Upper lobe of left lung (tissue), 6 donors: ENCODE measurements at regions not wholly inside any gene's neighbourhood (a gene's known extent, or its start where the extent isn't known, plus 50 kb on each side); places are given as distances from the start of the nearest gene placed in this dataset.
A peak's percentile ranks its signal among the peaks of the same experiment; 100 is the strongest.

Source experiments
- ATAC-seq, 2 donors: fragments of 200-7000 bp; cut with Tn5 transposase; one replicate each; pipeline ENCODE4 v1.9.1; 2022; ENCODE audit warnings: mild to moderate bottlenecking in 2 of 2, moderate library complexity in 2 of 2; ENCODE audit not compliant: low FRiP score in 2 of 2
- DNase-seq, 2 donors: peaks; one replicate each; pipeline ENCODE4 v3.0.0-alpha.2; 2019 to 2020
- H3K27ac ChIP-seq, 4 donors: fragments of 200-600 bp; sonication (generic); one replicate each; pipeline ENCODE4 v1.5.1; 2016 to 2019
- H3K27me3 ChIP-seq, 4 donors: fragments of 200-600 bp; sonication (generic); one replicate each; pipeline ENCODE4 v1.5.1; 2017 to 2019
- H3K36me3 ChIP-seq, 4 donors: fragments of 200-600 bp; sonication (generic); one replicate each; pipeline ENCODE4 v1.5.1; 2016 to 2019
- H3K4me1 ChIP-seq, 4 donors: fragments of 200-600 bp; sonication (generic); one replicate each; pipeline ENCODE4 v1.5.1; 2018 to 2019
- H3K4me3 ChIP-seq, 4 donors: fragments of 200-600 bp; sonication (generic); one replicate each; pipeline ENCODE4 v1.5.1; 2017 to 2019; ENCODE audit warnings: mild to moderate bottlenecking in 2 of 4, moderate library complexity in 1 of 4
- H3K9me3 ChIP-seq, 4 donors: fragments of 200-600 bp; sonication (generic); one replicate each; pipeline ENCODE4 v1.5.1; 2018 to 2019
- EP300 ChIP-seq, 4 donors: sonication (generic); formaldehyde crosslinking; IDR thresholded peaks; one replicate each; pipeline ENCODE4 v1.5.1; 2017; ENCODE audit warnings: antibody characterized with exemption in 4 of 4, control low read depth in 2 of 4
- POLR2A ChIP-seq, 4 donors: fragments of 450-650 bp; IDR thresholded peaks; one replicate each; pipeline ENCODE4 v1.5.1; 2016 to 2017; ENCODE audit warnings: antibody characterized with exemption in 4 of 4, mild to moderate bottlenecking in 2 of 4
- POLR2AphosphoS5 ChIP-seq, 2 donors: sonication (generic); formaldehyde crosslinking; IDR thresholded peaks; one replicate each; pipeline ENCODE4 v1.5.1; 2017; ENCODE audit warnings: antibody characterized with exemption in 2 of 2
- WGBS, 2 donors: methylation state at CpG; one replicate each; pipeline ENCODE4 v1.1.5; 2017 to 2018; 5-methylcytosine and 5-hydroxymethylcytosine counted together
- TF ChIP-seq, protein P1 (sequence below), 6 experiments: fragments of 450-650 bp in 4 of 6; fragments of 200-600 bp in 2 of 6; sonication (generic) in 2 of 6; IDR thresholded peaks; one replicate each; pipeline ENCODE4 v1.5.1; 2016 to 2019; ENCODE audit warnings: antibody characterized with exemption in 6 of 6
- donor health status: DM: no; HTN: no; CAD: no; lungs with moderate emphysema.
- donor health status: DM: no; HTN: yes; CAD: no; lungs with severe emphysema.

DNA sequence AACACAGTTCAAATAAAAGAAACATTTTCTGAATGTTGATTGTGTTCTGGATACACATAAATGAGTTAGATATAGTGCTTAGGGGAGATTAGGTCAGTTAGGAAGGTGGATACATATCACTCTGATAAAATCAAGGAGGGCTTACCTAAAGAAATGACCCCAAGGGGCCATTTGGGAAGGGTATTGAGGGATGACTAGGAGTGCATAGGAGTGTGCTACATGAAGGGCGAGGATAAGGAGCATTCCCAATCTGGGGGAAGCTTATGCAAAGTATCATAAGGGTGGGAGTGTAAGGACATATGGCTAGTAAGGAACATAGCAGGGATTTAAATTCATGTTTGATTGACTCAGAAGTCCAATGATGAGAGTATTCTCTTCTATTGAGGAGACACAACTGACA lies 183.6 kb downstream of the NSG2 start:
- H3K4me1 ChIP-seq, result peaks cover 0 to 5% (median 0%) of the 10 kb centered on the region in 4 donors
- H3K9me3 ChIP-seq, result no peaks in the 10 kb centered on the region
- WGBS, 2 donors, result 39 to 96% methylated on average over 1 of the region's 1 CpG
- no peak overlapping the region for H3K4me3 ChIP-seq
- H3K36me3 ChIP-seq, result no peaks in the 10 kb centered on the region
- DNase-seq, result no peak
- H3K27ac ChIP-seq, result no peak overlapping the region
- H3K27me3 ChIP-seq, result no peaks in the 10 kb centered on the region
- TF ChIP-seq EP300 (IDR thresholded peaks at IDR 0.05) (no peak), POLR2AphosphoS5 (IDR thresholded peaks at IDR 0.05) (no peak), POLR2A (IDR thresholded peaks at IDR 0.05) (no peak)
- TF ChIP-seq, protein P1, sequence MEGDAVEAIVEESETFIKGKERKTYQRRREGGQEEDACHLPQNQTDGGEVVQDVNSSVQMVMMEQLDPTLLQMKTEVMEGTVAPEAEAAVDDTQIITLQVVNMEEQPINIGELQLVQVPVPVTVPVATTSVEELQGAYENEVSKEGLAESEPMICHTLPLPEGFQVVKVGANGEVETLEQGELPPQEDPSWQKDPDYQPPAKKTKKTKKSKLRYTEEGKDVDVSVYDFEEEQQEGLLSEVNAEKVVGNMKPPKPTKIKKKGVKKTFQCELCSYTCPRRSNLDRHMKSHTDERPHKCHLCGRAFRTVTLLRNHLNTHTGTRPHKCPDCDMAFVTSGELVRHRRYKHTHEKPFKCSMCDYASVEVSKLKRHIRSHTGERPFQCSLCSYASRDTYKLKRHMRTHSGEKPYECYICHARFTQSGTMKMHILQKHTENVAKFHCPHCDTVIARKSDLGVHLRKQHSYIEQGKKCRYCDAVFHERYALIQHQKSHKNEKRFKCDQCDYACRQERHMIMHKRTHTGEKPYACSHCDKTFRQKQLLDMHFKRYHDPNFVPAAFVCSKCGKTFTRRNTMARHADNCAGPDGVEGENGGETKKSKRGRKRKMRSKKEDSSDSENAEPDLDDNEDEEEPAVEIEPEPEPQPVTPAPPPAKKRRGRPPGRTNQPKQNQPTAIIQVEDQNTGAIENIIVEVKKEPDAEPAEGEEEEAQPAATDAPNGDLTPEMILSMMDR (IDR thresholded peaks at IDR 0.05), result no peak
- ATAC-seq, result no peak

DNA sequence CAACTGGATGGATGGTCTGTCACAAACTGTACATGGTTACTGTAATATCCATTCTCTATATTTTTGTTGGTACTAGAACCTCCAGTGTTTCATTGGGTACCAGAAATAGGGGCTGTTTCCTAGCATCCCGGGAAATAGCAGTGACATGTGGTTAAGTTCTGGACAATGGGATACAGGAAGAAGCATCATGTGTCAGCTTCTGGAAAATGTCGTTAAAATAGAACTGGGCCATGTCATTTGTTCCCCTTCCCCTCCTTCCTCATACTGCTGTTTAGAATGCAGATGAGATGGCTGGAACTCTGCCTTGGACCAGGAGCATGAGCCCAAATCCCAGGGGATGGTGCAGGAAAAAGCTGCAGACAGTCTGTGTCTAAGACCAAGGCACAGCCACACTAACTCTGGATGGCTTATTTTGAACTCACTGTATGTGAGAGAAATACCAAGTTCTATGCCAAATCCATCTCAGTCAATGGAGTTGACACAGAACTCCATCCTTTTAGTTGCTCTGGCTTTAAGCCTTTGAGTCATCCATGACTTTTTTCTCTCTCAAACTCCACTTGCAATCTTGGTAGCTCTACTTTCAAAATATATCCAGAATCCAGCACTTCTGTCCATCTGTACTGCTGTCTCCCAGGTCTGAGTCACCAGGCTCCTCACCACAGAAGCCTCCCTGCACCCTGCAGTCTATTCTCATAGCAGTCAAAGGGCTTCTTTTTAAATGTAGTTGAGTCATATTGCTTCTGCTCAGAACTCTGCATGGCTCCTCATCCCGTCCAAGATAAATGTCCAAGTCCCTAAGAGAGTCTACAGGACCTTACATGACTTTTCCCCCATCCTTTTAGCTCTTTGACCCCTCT lies 184.2 kb downstream of the NSG2 start:
- H3K4me3 ChIP-seq, result no peak overlapping the region
- H3K9me3 ChIP-seq, result no peaks in the 10 kb centered on the region
- peaks cover 0 to 5% (median 0%) of the 10 kb centered on the region in 4 donors for H3K4me1 ChIP-seq
- ATAC-seq (peak in 1 of 2 donors; percentile 37), DNase-seq (no peak)
- H3K27me3 ChIP-seq, result no peaks in the 10 kb centered on the region
- TF ChIP-seq, protein P1 (IDR thresholded peaks at IDR 0.05), result no peak
- WGBS, 2 donors, result 63 to 67% methylated on average over 3 of the region's 3 CpGs
- no peak overlapping the region for H3K27ac ChIP-seq
- no peaks in the 10 kb centered on the region for H3K36me3 ChIP-seq

DNA sequence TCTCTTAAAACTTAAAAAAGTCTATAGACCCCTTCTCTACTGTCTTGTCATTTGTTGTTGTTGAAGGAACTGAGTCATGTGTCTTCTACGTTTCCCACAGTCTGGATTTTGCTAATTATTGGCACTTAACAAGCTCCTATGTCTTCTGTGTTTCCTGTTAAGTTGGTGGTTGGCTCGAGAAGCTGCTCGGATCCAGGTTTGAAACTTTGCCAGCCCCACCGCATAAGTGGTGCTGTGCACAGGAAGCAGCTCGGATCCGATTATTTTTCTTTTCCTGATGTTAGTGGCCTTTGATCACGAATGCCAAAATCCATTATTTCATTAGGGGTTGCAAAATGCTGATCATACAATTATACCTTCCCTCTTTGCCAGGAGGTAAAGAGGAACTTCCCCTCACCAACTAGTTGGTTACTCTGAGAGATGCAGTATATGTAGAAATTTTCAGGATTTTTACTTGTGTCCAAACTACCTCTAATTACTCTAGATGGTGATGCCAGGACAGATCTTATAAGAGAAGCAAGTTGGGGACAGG lies 186.5 kb downstream of the NSG2 start:
- ATAC-seq, result no peak
- H3K27ac ChIP-seq, result no peak overlapping the region
- TF ChIP-seq POLR2AphosphoS5 (IDR thresholded peaks at IDR 0.05) (no peak), POLR2A (IDR thresholded peaks at IDR 0.05) (no peak), EP300 (IDR thresholded peaks at IDR 0.05) (no peak)
- TF ChIP-seq, protein P1 (IDR thresholded peaks at IDR 0.05), result no peak
- H3K9me3 ChIP-seq, result no peaks in the 10 kb centered on the region
- no peaks in the 10 kb centered on the region for H3K36me3 ChIP-seq
- H3K4me1 ChIP-seq, result peaks cover 0 to 5% (median 0%) of the 10 kb centered on the region in 4 donors
- no peak for DNase-seq
- H3K27me3 ChIP-seq, result no peaks in the 10 kb centered on the region
- H3K4me3 ChIP-seq, result no peak overlapping the region
- WGBS, 2 donors, result 9 to 10% methylated on average over 7 of the region's 7 CpGs

DNA sequence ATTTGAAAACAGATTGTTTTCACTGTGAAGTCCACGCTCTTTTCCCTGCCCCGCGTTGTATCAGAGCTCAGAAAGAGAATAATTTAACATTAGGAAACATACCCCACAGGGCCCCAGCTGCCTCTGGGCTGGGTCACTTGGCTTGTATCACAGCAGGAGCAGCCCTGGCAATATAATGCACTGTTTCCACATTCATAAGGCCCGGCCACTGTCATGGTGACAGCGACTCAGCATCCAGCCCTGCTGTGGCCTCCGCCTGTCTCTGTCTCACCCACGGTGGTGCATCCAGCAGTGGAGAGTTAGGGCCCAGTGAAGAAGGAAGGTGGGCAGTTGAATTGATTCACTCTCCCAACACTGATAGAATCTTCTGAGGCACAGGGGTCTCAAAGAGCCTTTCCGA lies 188.9 kb downstream of the NSG2 start:
- TF ChIP-seq EP300 (IDR thresholded peaks at IDR 0.05) (no peak), POLR2A (IDR thresholded peaks at IDR 0.05) (no peak), POLR2AphosphoS5 (IDR thresholded peaks at IDR 0.05) (no peak)
- TF ChIP-seq, protein P1 (IDR thresholded peaks at IDR 0.05), result no peak
- peaks cover 0 to 5% (median 0%) of the 10 kb centered on the region in 4 donors for H3K4me1 ChIP-seq
- 68 to 70% methylated on average over 8 of the region's 8 CpGs for WGBS, 2 donors
- DNase-seq (no peak), ATAC-seq (no peak)
- H3K36me3 ChIP-seq, result no peaks in the 10 kb centered on the region
- H3K27ac ChIP-seq, result no peak overlapping the region
- no peak overlapping the region for H3K4me3 ChIP-seq
- H3K9me3 ChIP-seq, result peaks cover 0 to 5% (median 0%) of the 10 kb centered on the region in 4 donors
- no peaks in the 10 kb centered on the region for H3K27me3 ChIP-seq
